HG02884 (cell line): ENCODE measurements at regions not wholly inside any gene's neighbourhood (a gene's known extent, or its start where the extent isn't known, plus 50 kb on each side); places are given as distances from the start of the nearest gene placed in this dataset.

ENCODE experiments used
- ATAC-seq: cut with Tn5 transposase; IDR thresholded peaks from one replicate; pipeline ENCODE4 v1.9.1; 2021; ENCODE audit warnings: mild to moderate bottlenecking, moderate library complexity; ENCODE audit not compliant: unreplicated experiment

GRCh38 chr13:105311094-105311493 lies 1224.4 kb downstream of the EFNB2 start:
- ATAC-seq: no peak

- no peak for ATAC-seq
These were observed 1227.7 kb downstream of the EFNB2 start for GRCh38 chr13:105307776-105308175.

GRCh38 chr13:105297839-105298238 lies 1237.6 kb downstream of the EFNB2 start:
- ATAC-seq: no peak

- no peak for ATAC-seq
These were observed 1243.5 kb downstream of the EFNB2 start for GRCh38 chr13:105291987-105292386.

GRCh38 chr13:105290596-105290995 lies 1244.9 kb downstream of the EFNB2 start:
- no peak for ATAC-seq

GRCh38 chr13:105285526-105285925 lies 1249.9 kb downstream of the EFNB2 start:
- ATAC-seq: no peak

- ATAC-seq: no peak
These were observed 1252.8 kb downstream of the EFNB2 start for GRCh38 chr13:105282406-105283285.

- ATAC-seq: no peak
These were observed 1256.5 kb downstream of the EFNB2 start for GRCh38 chr13:105278943-105279381.

GRCh38 chr13:105276571-105276970 lies 1258.9 kb downstream of the EFNB2 start:
- no peak for ATAC-seq

GRCh38 chr13:105273665-105274222 lies 1261.7 kb downstream of the EFNB2 start:
- ATAC-seq: no peak

- ATAC-seq: no peak
These were observed 1262.5 kb downstream of the EFNB2 start for GRCh38 chr13:105272660-105273631.

- no peak for ATAC-seq
These were observed 1268.8 kb downstream of the EFNB2 start for GRCh38 chr13:105266615-105267014.

GRCh38 chr13:105262579-105262978 lies 1272.9 kb downstream of the EFNB2 start:
- no peak for ATAC-seq

- no peak for ATAC-seq
These were observed 1276.0 kb downstream of the EFNB2 start for GRCh38 chr13:105259426-105259825.

- no peak for ATAC-seq
These were observed 1280.0 kb downstream of the EFNB2 start for GRCh38 chr13:105255472-105255871.

GRCh38 chr13:105251293-105251692 lies 1284.2 kb downstream of the EFNB2 start:
- ATAC-seq: no peak

GRCh38 chr13:105247830-105248229 lies 1287.6 kb downstream of the EFNB2 start:
- ATAC-seq: no peak

GRCh38 chr13:105240371-105240770 lies 1295.1 kb downstream of the EFNB2 start:
- no peak for ATAC-seq

GRCh38 chr13:105232439-105232838 lies 1303.0 kb downstream of the EFNB2 start:
- ATAC-seq: no peak

- ATAC-seq: no peak
These were observed 1303.5 kb downstream of the EFNB2 start for GRCh38 chr13:105232006-105232405.

GRCh38 chr13:105231579-105231978 lies 1303.9 kb downstream of the EFNB2 start:
- ATAC-seq: no peak
